ENCODE measurements at regions not wholly inside any gene's neighbourhood (a gene's known extent, or its start where the extent isn't known, plus 50 kb on each side); places are given as distances from the start of the nearest gene placed in this dataset.

DNA sequence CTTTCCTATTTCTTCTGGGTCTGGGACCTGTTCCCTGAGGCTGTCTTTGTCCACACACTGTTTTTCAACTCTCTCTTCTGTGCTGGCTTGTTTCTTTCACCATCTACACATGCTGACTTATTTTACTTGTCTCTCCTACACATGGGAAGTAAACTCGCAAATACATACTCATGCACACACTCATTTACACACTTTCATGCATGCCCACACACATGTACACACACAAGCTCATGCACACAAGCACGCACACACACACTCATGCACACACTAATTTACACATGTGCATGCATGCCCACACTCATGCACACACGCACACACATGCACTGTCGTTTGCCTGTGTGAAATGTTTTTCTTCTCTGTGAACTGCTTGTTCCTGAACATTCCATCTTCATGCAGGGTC lies 169.0 kb downstream of the IRX2 start:
- WGBS, 3 donors, result 86 to 93% (median 86%) methylated on average over 4 of the region's 4 CpGs
- ATAC-seq, result no peak
- no peaks in the 10 kb centered on the region for H3K36me3 ChIP-seq (ENCODE audit: insufficient read depth in 1 of 2, low read depth in 1 of 2)
- no peak for DNase-seq
- H3K27ac ChIP-seq, result no peak overlapping the region
- intact Hi-C loops (cut with DNase I), result no loop called here
- TF ChIP-seq, protein P1, sequence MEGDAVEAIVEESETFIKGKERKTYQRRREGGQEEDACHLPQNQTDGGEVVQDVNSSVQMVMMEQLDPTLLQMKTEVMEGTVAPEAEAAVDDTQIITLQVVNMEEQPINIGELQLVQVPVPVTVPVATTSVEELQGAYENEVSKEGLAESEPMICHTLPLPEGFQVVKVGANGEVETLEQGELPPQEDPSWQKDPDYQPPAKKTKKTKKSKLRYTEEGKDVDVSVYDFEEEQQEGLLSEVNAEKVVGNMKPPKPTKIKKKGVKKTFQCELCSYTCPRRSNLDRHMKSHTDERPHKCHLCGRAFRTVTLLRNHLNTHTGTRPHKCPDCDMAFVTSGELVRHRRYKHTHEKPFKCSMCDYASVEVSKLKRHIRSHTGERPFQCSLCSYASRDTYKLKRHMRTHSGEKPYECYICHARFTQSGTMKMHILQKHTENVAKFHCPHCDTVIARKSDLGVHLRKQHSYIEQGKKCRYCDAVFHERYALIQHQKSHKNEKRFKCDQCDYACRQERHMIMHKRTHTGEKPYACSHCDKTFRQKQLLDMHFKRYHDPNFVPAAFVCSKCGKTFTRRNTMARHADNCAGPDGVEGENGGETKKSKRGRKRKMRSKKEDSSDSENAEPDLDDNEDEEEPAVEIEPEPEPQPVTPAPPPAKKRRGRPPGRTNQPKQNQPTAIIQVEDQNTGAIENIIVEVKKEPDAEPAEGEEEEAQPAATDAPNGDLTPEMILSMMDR (IDR thresholded peaks at IDR 0.05), result no peak
- H3K9me3 ChIP-seq, result no peaks in the 10 kb centered on the region
- no peak overlapping the region for H3K4me3 ChIP-seq
- H3K4me1 ChIP-seq, result no peaks in the 10 kb centered on the region
- peaks cover 0 to 3% (median 0%) of the 10 kb centered on the region in 3 donors for H3K27me3 ChIP-seq (ENCODE audit: insufficient read depth in 3 of 3, low read length in 2 of 3)

DNA sequence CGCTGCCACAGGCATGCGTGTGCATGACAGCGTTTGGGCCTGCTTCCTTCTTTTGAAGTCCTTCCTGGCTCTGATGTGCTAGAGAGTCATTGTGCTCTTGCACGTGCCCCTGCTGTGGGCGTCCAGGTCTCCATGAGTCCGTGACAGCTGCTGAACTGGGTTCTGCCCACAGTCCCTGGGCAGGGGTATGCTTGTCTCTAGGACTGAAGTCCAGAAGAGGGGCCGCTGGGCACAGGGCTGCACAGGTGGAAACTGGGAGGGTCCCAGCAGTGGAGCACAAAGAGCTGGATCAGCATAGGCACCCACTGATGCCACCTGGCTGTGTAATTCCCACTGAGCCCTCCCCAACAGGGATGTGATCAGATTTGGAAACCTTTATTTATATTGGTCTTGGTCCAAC lies 169.4 kb downstream of the IRX2 start:
- intact Hi-C loops (cut with DNase I), result no loop called here
- no peaks in the 10 kb centered on the region for H3K36me3 ChIP-seq (ENCODE audit: insufficient read depth in 1 of 2, low read depth in 1 of 2)
- H3K4me3 ChIP-seq, result no peak overlapping the region
- H3K27ac ChIP-seq, result no peak overlapping the region
- TF ChIP-seq, protein P1 (IDR thresholded peaks at IDR 0.05), result no peak
- DNase-seq (no peak), ATAC-seq (no peak)
- H3K9me3 ChIP-seq, result no peaks in the 10 kb centered on the region
- 80 to 85% (median 81%) methylated on average over 7 of the region's 7 CpGs for WGBS, 3 donors
- no peaks in the 10 kb centered on the region for H3K4me1 ChIP-seq
- peaks cover 0 to 1% (median 0%) of the 10 kb centered on the region in 3 donors for H3K27me3 ChIP-seq (ENCODE audit: insufficient read depth in 3 of 3, low read length in 2 of 3)

DNA sequence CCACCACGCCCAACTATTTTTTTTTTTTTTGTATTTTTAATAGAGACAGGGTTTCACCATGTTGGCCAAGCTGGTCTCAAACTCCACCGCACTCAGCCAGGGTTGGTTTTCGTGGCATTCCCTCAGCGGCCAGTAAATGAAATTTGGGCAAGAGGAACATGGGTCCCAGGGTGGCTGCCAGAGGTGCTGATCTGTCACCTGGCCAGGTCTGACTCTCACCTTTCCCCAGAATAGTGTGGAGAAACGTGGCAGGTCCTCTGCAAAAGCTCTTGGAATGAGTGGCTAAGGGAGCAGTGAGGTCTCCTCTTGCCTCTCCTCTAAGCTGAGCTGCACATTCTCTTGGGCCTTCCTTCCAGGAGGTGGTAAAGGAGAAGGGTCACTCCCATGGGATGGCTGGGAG lies 170.1 kb downstream of the IRX2 start:
- ATAC-seq (no peak), DNase-seq (no peak)
- H3K36me3 ChIP-seq (ENCODE audit: insufficient read depth in 1 of 2, low read depth in 1 of 2), result no peaks in the 10 kb centered on the region
- H3K4me3 ChIP-seq, result no peak overlapping the region
- H3K4me1 ChIP-seq, result no peaks in the 10 kb centered on the region
- H3K9me3 ChIP-seq, result no peaks in the 10 kb centered on the region
- intact Hi-C loops (cut with DNase I), result no loop called here
- no peak overlapping the region for H3K27ac ChIP-seq
- peaks cover 0 to 2% (median 0%) of the 10 kb centered on the region in 3 donors for H3K27me3 ChIP-seq (ENCODE audit: insufficient read depth in 3 of 3, low read length in 2 of 3)
- WGBS, 3 donors, result 80 to 91% (median 84%) methylated on average over 5 of the region's 5 CpGs
- TF ChIP-seq, protein P1 (IDR thresholded peaks at IDR 0.05), result no peak

DNA sequence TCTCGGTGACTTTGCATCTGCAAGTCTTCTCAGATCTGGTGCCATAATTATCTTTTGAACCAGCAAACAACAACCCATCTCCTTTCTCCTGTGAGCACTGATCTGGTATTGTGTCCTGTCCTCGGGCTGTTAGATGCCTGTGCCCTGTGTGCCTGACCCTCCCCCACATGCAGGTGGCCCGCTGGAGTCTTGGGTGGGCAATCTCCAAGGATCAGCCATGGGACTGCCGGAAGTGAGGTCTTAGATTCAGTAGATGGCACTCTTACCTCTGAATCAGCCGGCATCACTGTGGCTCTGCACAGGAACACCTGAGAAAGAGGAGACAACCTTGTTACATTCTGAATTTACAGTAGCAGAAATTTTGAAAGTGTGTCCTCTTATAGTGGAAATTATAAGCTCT lies 172.4 kb downstream of the IRX2 start:
- Histone ChIP-seq H3K4me1 (no peaks in the 10 kb centered on the region), H3K9me3 (no peaks in the 10 kb centered on the region), H3K4me3 (no peak overlapping the region), H3K36me3 (ENCODE audit: insufficient read depth in 1 of 2, low read depth in 1 of 2) (no peaks in the 10 kb centered on the region), H3K27ac (no peak overlapping the region), H3K27me3 (ENCODE audit: insufficient read depth in 3 of 3, low read length in 2 of 3) (peaks cover 0 to 3% (median 0%) of the 10 kb centered on the region in 3 donors)
- TF ChIP-seq, protein P1 (IDR thresholded peaks at IDR 0.05), result no peak
- intact Hi-C loops (cut with DNase I), result no loop called here
- WGBS, 3 donors, result 49 to 60% (median 53%) methylated on average over 5 of the region's 5 CpGs
- ATAC-seq (no peak), DNase-seq (no peak)

DNA sequence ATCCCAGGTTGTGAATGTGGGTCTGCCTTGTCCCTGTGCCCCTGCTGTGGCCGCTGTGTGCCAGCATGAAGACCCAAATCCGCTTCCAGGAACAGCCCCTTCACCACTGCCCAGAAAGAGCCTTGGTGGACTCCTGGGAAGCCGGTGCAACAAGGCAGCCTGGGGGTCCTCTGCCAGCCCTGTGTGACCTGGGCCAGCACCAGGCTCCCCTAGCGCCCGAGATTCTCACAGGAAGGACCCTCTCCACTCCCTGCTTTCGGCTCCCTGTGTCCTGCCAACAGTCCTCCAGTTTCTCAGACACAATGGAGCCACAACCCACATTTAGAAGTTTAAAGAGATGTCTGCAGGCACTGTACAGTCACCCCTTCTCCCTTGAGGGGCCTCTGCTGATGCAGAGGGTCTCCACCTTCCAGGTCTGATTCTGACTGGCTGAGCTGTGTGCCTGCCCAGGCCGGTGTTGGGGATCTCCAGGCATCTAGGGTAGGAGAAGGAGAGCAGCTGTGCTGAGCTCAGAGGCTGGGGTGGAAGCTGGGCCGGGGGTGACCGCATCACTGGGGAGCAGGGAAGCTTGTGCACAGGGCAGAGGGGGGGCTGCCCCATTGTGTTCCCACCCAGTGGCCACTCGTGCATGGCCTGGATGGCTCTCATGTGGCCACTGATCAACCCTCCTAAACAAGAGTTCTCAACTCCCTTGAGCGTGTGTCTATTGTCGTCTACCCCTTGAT lies 174.0 kb downstream of the IRX2 start:
- H3K9me3 ChIP-seq, result no peaks in the 10 kb centered on the region
- peaks cover 0 to 3% (median 0%) of the 10 kb centered on the region in 3 donors for H3K27me3 ChIP-seq (ENCODE audit: insufficient read depth in 3 of 3, low read length in 2 of 3)
- DNase-seq (no peak), ATAC-seq (no peak)
- no peaks in the 10 kb centered on the region for H3K4me1 ChIP-seq
- TF ChIP-seq, protein P1 (IDR thresholded peaks at IDR 0.05), result no peak
- intact Hi-C loops (cut with DNase I), result no loop called here
- H3K4me3 ChIP-seq, result no peak overlapping the region
- no peaks in the 10 kb centered on the region for H3K36me3 ChIP-seq (ENCODE audit: insufficient read depth in 1 of 2, low read depth in 1 of 2)
- H3K27ac ChIP-seq, result no peak overlapping the region
- WGBS, 3 donors, result 79 to 85% (median 80%) methylated on average over 12 of the region's 12 CpGs
